NB4 (cell line): ENCODE measurements at regions not wholly inside any gene's neighbourhood (a gene's known extent, or its start where the extent isn't known, plus 50 kb on each side); places are given as distances from the start of the nearest gene placed in this dataset.

Experiments
- DNase-seq: peaks from one replicate; pipeline ENCODE4 v3.0.0; 2010; ENCODE audit warnings: low read depth
- H3K4me3 ChIP-seq: one replicate; pipeline ENCODE4 v1.5.1; 2011; ENCODE audit warnings: mild to moderate bottlenecking, low read depth, low read length, moderate library complexity
- CTCF ChIP-seq: IDR thresholded peaks from one replicate; pipeline ENCODE4 v1.5.1; 2012; ENCODE audit warnings: low read depth, low read length
- MAX ChIP-seq: IDR thresholded peaks from 2 replicates; pipeline ENCODE4 v1.6.1; 2011; ENCODE audit warnings: low read depth, low read length
- MYC ChIP-seq: IDR thresholded peaks from 2 replicates; pipeline ENCODE4 v1.6.1; 2011; ENCODE audit warnings: low read depth, low read length
- POLR2A ChIP-seq: IDR thresholded peaks from 2 replicates; pipeline ENCODE4 v1.6.1; 2011; ENCODE audit warnings: mild to moderate bottlenecking; ENCODE audit not compliant: insufficient read length; ENCODE audit errors: extremely low read depth

GRCh38 chr2:129281791-129282530 is 697.5 kb upstream of the RAB6C start:
- H3K4me3 ChIP-seq: no peak overlapping the region
- no peak for DNase-seq
- no peak for TF ChIP-seq MYC

GRCh38 chr2:129285012-129285411 is 694.5 kb upstream of the RAB6C start:
- no peak for DNase-seq
- no peak overlapping the region for H3K4me3 ChIP-seq
- TF ChIP-seq MYC: no peak
- TF ChIP-seq POLR2A: no peak
- TF ChIP-seq MAX: no peak

GRCh38 chr2:129293326-129293725 is 686.1 kb upstream of the RAB6C start:
- DNase-seq: no peak
- H3K4me3 ChIP-seq: no peak overlapping the region
- TF ChIP-seq CTCF (no peak), MYC (no peak), POLR2A (no peak), MAX (no peak)

- TF ChIP-seq CTCF (no peak), MAX (no peak), POLR2A (no peak), MYC (no peak)
- no peak for DNase-seq
- no peak overlapping the region for H3K4me3 ChIP-seq
These were observed 683.1 kb upstream of the RAB6C start for GRCh38 chr2:129296396-129296795.

- no peak overlapping the region for H3K4me3 ChIP-seq
- TF ChIP-seq MYC (no peak), MAX (no peak), CTCF (no peak), POLR2A (no peak)
- DNase-seq: no peak
These were observed 682.7 kb upstream of the RAB6C start for GRCh38 chr2:129296806-129297205.

- H3K4me3 ChIP-seq: no peak overlapping the region
- peak; percentile 22 for DNase-seq
- no peak for TF ChIP-seq MYC
- peak; percentile 21 for TF ChIP-seq CTCF
These were observed 682.0 kb upstream of the RAB6C start for GRCh38 chr2:129297430-129297829.

- no peak overlapping the region for H3K4me3 ChIP-seq
- TF ChIP-seq POLR2A (no peak), MYC (no peak), MAX (no peak), CTCF (no peak)
- no peak for DNase-seq
These were observed 680.1 kb upstream of the RAB6C start for GRCh38 chr2:129299338-129299737.
